GM06990 (cell line): ENCODE measurements at regions not wholly inside any gene's neighbourhood (a gene's known extent, or its start where the extent isn't known, plus 50 kb on each side); places are given as distances from the start of the nearest gene placed in this dataset.

Experiments
- DNase-seq: peaks from one replicate; pipeline ENCODE4 v3.0.0-alpha.2; 2011; ENCODE audit not compliant: insufficient read length; ENCODE audit errors: extremely low read depth
- H3K27me3 ChIP-seq: replicated peaks from 2 replicates; pipeline ENCODE4 v1.6.0; 2011; ENCODE audit warnings: low read length; ENCODE audit not compliant: control insufficient read depth, insufficient read depth
- H3K36me3 ChIP-seq: 2 replicates; pipeline ENCODE4 v1.5.1; 2011; ENCODE audit warnings: low read length; ENCODE audit not compliant: control insufficient read depth, insufficient read depth
- H3K4me3 ChIP-seq: replicated peaks from 2 replicates; pipeline ENCODE4 v1.5.1; 2011; ENCODE audit warnings: low read depth, mild to moderate bottlenecking, control low read depth, low read length
- TF ChIP-seq, protein P1 (sequence below): IDR thresholded peaks from 2 replicates; pipeline ENCODE4 v1.5.1; 2011; ENCODE audit warnings: low read length, control low read depth, mild to moderate bottlenecking, inconsistent platforms; ENCODE audit not compliant: insufficient read depth, poor library complexity, severe bottlenecking

DNA sequence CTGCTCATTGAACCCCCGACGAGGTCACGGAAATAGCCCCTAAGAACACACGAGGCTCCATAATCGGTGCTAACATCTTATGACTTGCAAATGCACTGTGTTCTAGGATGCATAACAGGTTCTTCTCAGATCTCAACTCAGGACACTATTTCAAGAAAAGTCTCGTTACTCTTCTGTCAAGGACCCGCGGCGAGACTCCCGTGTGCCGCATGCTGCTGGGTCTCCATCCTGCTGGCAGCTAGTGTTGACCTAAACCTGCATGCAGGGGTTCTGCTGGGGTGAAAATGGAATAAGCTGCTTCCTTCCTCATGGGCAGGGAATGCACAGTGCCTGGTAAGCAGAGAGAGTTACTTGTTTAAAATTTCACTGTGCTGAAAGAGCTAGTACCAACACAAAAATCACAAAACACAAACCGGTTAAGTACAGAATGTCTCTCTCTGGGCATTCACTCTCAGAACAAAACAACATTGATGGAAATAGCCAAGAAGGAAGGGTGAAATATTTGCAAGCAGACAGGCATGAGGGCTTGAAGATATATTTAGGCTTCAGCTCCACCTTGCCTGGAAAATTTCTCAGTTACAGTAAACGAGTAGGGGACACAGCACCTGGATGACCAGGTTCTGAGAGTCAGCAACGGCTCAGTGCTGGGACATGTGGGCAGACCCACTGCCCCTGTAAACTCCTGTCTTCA, 416.5 kb downstream of the GADD45G start:
- TF ChIP-seq, protein P1, sequence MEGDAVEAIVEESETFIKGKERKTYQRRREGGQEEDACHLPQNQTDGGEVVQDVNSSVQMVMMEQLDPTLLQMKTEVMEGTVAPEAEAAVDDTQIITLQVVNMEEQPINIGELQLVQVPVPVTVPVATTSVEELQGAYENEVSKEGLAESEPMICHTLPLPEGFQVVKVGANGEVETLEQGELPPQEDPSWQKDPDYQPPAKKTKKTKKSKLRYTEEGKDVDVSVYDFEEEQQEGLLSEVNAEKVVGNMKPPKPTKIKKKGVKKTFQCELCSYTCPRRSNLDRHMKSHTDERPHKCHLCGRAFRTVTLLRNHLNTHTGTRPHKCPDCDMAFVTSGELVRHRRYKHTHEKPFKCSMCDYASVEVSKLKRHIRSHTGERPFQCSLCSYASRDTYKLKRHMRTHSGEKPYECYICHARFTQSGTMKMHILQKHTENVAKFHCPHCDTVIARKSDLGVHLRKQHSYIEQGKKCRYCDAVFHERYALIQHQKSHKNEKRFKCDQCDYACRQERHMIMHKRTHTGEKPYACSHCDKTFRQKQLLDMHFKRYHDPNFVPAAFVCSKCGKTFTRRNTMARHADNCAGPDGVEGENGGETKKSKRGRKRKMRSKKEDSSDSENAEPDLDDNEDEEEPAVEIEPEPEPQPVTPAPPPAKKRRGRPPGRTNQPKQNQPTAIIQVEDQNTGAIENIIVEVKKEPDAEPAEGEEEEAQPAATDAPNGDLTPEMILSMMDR = no peak
- no peaks in the 10 kb centered on the region; the same call in 1 of the 2 replicates for H3K27me3 ChIP-seq
- no peak for DNase-seq
- no peaks in the 10 kb centered on the region for H3K36me3 ChIP-seq
- H3K4me3 ChIP-seq = no peak overlapping the region

DNA sequence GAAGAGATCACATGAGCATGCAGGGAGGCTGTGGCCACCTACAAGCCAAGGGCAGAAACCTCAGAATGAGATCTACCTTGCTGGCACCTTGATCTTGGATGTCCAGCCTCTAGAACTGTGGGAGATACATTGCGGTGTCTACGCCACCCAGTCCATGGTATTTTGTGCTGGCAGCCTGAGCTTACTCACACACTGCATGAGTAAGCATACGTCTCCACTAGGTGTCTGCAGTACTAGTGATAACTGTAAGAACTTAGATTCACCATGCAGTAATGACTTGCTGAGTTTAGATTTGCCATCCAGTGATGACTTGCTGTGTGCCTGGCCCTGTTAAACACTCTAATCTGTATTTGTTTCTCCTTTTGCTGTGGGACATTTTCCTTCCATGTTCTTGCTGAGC, 417.7 kb downstream of the GADD45G start:
- TF ChIP-seq, protein P1 = no peak
- no peaks in the 10 kb centered on the region; the same call in 1 of the 2 replicates for H3K27me3 ChIP-seq
- no peak for DNase-seq

DNA sequence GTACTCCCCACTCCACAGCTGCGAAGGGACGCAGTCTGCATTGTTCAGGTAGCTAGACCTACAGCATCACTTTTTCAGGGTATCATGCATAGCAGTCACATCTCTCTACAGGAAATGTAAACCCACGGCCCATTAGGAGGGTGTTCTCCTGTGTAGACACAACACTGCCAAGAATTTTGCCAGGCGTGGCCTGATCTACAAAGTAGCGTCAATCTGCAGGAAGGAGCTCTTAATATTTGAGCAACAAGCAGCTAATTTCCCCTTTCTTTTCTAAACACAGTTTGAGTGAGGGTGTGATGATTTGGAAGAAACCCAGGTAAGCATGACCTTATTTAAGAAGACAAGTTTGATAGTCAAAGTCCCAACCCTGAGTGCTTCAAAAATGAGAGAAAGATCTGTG, 419.0 kb downstream of the GADD45G start:
- no peak overlapping the region for H3K4me3 ChIP-seq
- no peak for DNase-seq
- TF ChIP-seq, protein P1 = no peak
- H3K36me3 ChIP-seq = no peaks in the 10 kb centered on the region
- no peaks in the 10 kb centered on the region; the same call in 1 of the 2 replicates for H3K27me3 ChIP-seq

More for the DNA sequence above, 417.7 kb downstream of the GADD45G start:
- no peaks in the 10 kb centered on the region for H3K36me3 ChIP-seq
- no peak overlapping the region for H3K4me3 ChIP-seq

DNA sequence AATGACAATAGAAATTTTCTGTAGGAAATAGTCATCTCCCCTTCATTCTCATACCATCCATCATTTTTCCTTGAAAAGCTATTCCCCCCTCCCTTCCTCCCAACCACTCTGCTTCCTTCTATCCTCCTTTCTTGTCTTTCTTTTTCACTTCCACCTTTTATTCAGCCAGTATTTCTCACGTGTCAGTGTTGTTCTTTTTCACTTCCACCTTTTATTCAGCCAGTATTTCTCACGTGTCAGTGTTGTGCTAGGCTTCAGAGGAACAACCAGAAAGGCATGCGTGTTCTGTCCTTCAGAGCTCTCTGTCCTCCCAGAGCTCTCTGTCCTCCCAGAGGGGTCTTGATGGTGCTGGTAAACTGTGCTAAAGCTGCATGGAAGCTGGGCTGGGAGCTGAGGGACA, 419.6 kb downstream of the GADD45G start:
- no peaks in the 10 kb centered on the region for H3K36me3 ChIP-seq
- DNase-seq = no peak
- no peaks in the 10 kb centered on the region; the same call in 1 of the 2 replicates for H3K27me3 ChIP-seq
- no peak overlapping the region for H3K4me3 ChIP-seq
- TF ChIP-seq, protein P1 = no peak

DNA sequence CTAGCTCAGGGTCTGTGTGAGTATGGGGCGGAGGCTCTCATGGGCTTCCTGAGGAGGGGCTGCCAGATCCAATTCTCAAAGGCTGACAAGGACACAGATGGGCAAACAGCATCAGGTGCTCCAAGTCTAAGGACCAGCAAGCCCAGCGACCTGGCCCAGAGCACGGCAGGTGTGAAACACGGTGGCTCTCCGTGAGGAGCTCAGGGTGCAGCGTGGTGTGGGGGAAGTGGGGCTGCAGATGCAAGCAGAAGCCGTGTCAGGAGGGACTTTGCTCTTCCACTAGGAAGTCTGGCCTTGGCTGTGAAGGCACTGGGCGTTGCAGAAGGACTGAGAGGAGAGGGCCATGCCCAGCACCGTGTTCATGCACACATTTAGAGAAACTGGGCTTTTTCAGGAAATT, 420.0 kb downstream of the GADD45G start:
- Histone ChIP-seq H3K27me3 (no peaks in the 10 kb centered on the region; the same call in 1 of the 2 replicates), H3K36me3 (no peaks in the 10 kb centered on the region), H3K4me3 (no peak overlapping the region)
- TF ChIP-seq, protein P1 = no peak
- no peak for DNase-seq
